Neural cell (in vitro differentiated cells): ENCODE measurements at regions not wholly inside any gene's neighbourhood (a gene's known extent, or its start where the extent isn't known, plus 50 kb on each side); places are given as distances from the start of the nearest gene placed in this dataset.

ENCODE experiments used
- H2AFZ ChIP-seq: fragments of 200-600, 300-800 bp; sonication (generic), shearing (Covaris generic); 2 replicates; pipeline ENCODE4 v1.6.0; 2014; ENCODE audit warnings: low read depth, mild to moderate bottlenecking, antibody characterized with exemption, low read length, moderate library complexity
- H3F3A ChIP-seq: fragments of 200-600 bp; shearing (Covaris generic); 2 replicates; pipeline ENCODE4 v1.6.1; 2016; ENCODE audit warnings: mild to moderate bottlenecking, moderate library complexity, mixed read lengths, antibody characterized with exemption, low read length; ENCODE audit not compliant: insufficient read depth, poor library complexity, severe bottlenecking
- H3K27ac ChIP-seq: fragments of 200-600, 300-800 bp; sonication (generic), shearing (Covaris generic); 2 replicates; pipeline ENCODE4 v1.5.1; 2014; ENCODE audit warnings: mild to moderate bottlenecking, low read length, moderate library complexity
- H3K27me3 ChIP-seq: fragments of 300-800, 200-600 bp; sonication (generic), shearing (Covaris generic); 2 replicates; pipeline ENCODE4 v1.6.0; 2014; ENCODE audit warnings: mild to moderate bottlenecking, low read depth, low read length, moderate library complexity; ENCODE audit not compliant: insufficient read depth
- H3K36me3 ChIP-seq: fragments of 300-800, 200-600 bp; sonication (generic), shearing (Covaris generic); 2 replicates; pipeline ENCODE4 v1.5.1; 2014; ENCODE audit warnings: mild to moderate bottlenecking, antibody characterized with exemption, low read length, moderate library complexity; ENCODE audit not compliant: insufficient read depth
- H3K4me2 ChIP-seq: fragments of 300-800, 200-600 bp; sonication (generic), shearing (Covaris generic); 2 replicates; pipeline ENCODE4 v1.6.0; 2014; ENCODE audit warnings: mild to moderate bottlenecking, low read length
- H3K4me3 ChIP-seq: fragments of 300-800, 200-600 bp; sonication (generic), shearing (Covaris generic); 2 replicates; pipeline ENCODE4 v1.5.1; 2014; ENCODE audit warnings: mild to moderate bottlenecking, low read length, moderate library complexity
- H3K79me2 ChIP-seq: fragments of 200-600 bp; shearing (Covaris generic); replicated peaks from 2 replicates; pipeline ENCODE4 v1.6.0; 2014; ENCODE audit warnings: mild to moderate bottlenecking, low read length, moderate library complexity; ENCODE audit not compliant: insufficient read depth
- H3K9ac ChIP-seq: fragments of 300-800, 200-600 bp; sonication (generic), shearing (Covaris generic); 2 replicates; pipeline ENCODE4 v1.6.1; 2016; ENCODE audit warnings: mild to moderate bottlenecking, low read length, mixed read lengths
- H3K9me2 ChIP-seq: fragments of 200-600 bp; shearing (Covaris generic); 2 replicates; pipeline ENCODE4 v1.6.1; 2016; ENCODE audit warnings: mild to moderate bottlenecking, low read length, mixed read lengths; ENCODE audit not compliant: insufficient read depth
- H3K9me3 ChIP-seq: fragments of 200-600, 300-800 bp; sonication (generic), shearing (Covaris generic); 2 replicates; pipeline ENCODE4 v1.6.1; 2016; ENCODE audit warnings: mild to moderate bottlenecking, mixed run types, low read length, moderate library complexity, mixed read lengths
- H4K20me1 ChIP-seq: fragments of 200-600 bp; shearing (Covaris generic); 2 replicates; pipeline ENCODE4 v1.6.1; 2016; ENCODE audit warnings: mild to moderate bottlenecking, mixed run types; ENCODE audit not compliant: insufficient read depth
- EP300 ChIP-seq: fragments of 450-650 bp; conservative IDR thresholded peaks from 2 replicates; pipeline ENCODE4 v1.6.1; 2014; ENCODE audit warnings: antibody characterized with exemption, mild to moderate bottlenecking, moderate library complexity; ENCODE audit not compliant: poor library complexity, severe bottlenecking
- EZH2 ChIP-seq: fragments of 200-600, 300-800 bp; shearing (Covaris generic), sonication (generic); IDR thresholded peaks from 2 replicates; pipeline ENCODE4 v1.6.1; 2014; ENCODE audit warnings: antibody characterized with exemption, low read length, borderline replicate concordance, mild to moderate bottlenecking; ENCODE audit not compliant: insufficient read depth, poor library complexity, severe bottlenecking
- MXI1 ChIP-seq: fragments of 450-650 bp; conservative IDR thresholded peaks from 2 replicates; pipeline ENCODE4 v1.6.1; 2014; ENCODE audit warnings: antibody characterized with exemption, mild to moderate bottlenecking; ENCODE audit not compliant: poor library complexity, severe bottlenecking
- POLR2AphosphoS5 ChIP-seq: IDR thresholded peaks from 2 replicates; pipeline ENCODE4 v1.6.1; 2012
- RAD21 ChIP-seq: fragments of 450-650 bp; conservative IDR thresholded peaks from 2 replicates; pipeline ENCODE4 v1.6.1; 2014; ENCODE audit warnings: antibody characterized with exemption, mild to moderate bottlenecking, moderate library complexity
- REST ChIP-seq: IDR thresholded peaks from 2 replicates; pipeline ENCODE4 v1.6.1; 2012; ENCODE audit warnings: borderline replicate concordance
- SMC3 ChIP-seq: fragments of 450-650 bp; conservative IDR thresholded peaks from 2 replicates; pipeline ENCODE4 v1.6.1; 2014; ENCODE audit warnings: antibody characterized with exemption, mild to moderate bottlenecking, moderate library complexity; ENCODE audit not compliant: poor library complexity
- TAF1 ChIP-seq: IDR thresholded peaks from 2 replicates; pipeline ENCODE4 v1.6.1; 2012; ENCODE audit warnings: low read depth
- small RNA-seq, 3 experiments: library from RNA; depleted of rRNA; stranded (forward); fragments of <200 nt; gene quantifications; one replicate each; pipeline ENCODE3, GENCODE V24; 2012
- TF ChIP-seq, protein P1 (sequence below): fragments of 450-650 bp; IDR thresholded peaks from 2 replicates; pipeline ENCODE4 v1.5.1; 2014; ENCODE audit warnings: antibody characterized with exemption, mild to moderate bottlenecking, moderate library complexity; ENCODE audit not compliant: poor library complexity, severe bottlenecking

GRCh38 chr6:65760285-65760684, 53.3 kb upstream of the EYS start:
- Histone ChIP-seq H3K9me2 (no peaks in the 10 kb centered on the region), H3K36me3 (no peaks in the 10 kb centered on the region), H3K4me2 (no peak overlapping the region), H3K9me3 (no peaks in the 10 kb centered on the region), H3K4me3 (no peak overlapping the region), H2AFZ (no peak overlapping the region), H3K79me2 (no peaks in the 10 kb centered on the region), H3K9ac (no peak overlapping the region), H4K20me1 (no peaks in the 10 kb centered on the region), H3K27ac (no peak overlapping the region), H3K27me3 (no peaks in the 10 kb centered on the region), H3F3A (no peaks in the 10 kb centered on the region)
- no peak for TF ChIP-seq SMC3
- no peak for TF ChIP-seq REST
- TF ChIP-seq RAD21, result no peak
- TF ChIP-seq MXI1, result no peak
- no peak for TF ChIP-seq POLR2AphosphoS5
- TF ChIP-seq, protein P1, sequence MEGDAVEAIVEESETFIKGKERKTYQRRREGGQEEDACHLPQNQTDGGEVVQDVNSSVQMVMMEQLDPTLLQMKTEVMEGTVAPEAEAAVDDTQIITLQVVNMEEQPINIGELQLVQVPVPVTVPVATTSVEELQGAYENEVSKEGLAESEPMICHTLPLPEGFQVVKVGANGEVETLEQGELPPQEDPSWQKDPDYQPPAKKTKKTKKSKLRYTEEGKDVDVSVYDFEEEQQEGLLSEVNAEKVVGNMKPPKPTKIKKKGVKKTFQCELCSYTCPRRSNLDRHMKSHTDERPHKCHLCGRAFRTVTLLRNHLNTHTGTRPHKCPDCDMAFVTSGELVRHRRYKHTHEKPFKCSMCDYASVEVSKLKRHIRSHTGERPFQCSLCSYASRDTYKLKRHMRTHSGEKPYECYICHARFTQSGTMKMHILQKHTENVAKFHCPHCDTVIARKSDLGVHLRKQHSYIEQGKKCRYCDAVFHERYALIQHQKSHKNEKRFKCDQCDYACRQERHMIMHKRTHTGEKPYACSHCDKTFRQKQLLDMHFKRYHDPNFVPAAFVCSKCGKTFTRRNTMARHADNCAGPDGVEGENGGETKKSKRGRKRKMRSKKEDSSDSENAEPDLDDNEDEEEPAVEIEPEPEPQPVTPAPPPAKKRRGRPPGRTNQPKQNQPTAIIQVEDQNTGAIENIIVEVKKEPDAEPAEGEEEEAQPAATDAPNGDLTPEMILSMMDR, result no peak
- no peak for TF ChIP-seq EP300
- TF ChIP-seq EZH2, result no peak
- TF ChIP-seq TAF1, result no peak

Small RNA genes lying in the stretch of these regions (small RNA-seq; reads per million reads assigned to genes)
- 0 to 1.2 (median 0) reads per million in 3 experiments for gene RF00019
- 0 reads per million in 3 experiments for gene RF00571
- 0.65 to 3.8 (median 3.0) reads per million in 3 experiments for gene RNA5SP208
- gene RNU6-280P, result 0 reads per million in 3 experiments
- 0 reads per million in 3 experiments for gene RNU7-66P
